ENCODE measurements at regions not wholly inside any gene's neighbourhood (a gene's known extent, or its start where the extent isn't known, plus 50 kb on each side); places are given as distances from the start of the nearest gene placed in this dataset.

- Histone ChIP-seq H3K4me3 (ENCODE audit: low read depth, low read length) (no peak overlapping the region), H3K27ac (ENCODE audit: low read depth, low read length) (no peak overlapping the region), H3K9me3 (ENCODE audit: control insufficient read depth, insufficient read depth, low read length) (no peaks in the 10 kb centered on the region), H3K27me3 (ENCODE audit: control insufficient read depth, insufficient read depth, low read length) (no peaks in the 10 kb centered on the region)
- ChIA-PET CTCF (interaction anchor here (1.2 kb wide), 1 partner anchor 366 kb away, joined by 3 read pairs; no protein-coding TSS in a partner anchor), POLR2A (no interaction called here)
- DNase-seq (ENCODE audit: low read depth, low spot score) = no peak
- TF ChIP-seq, protein P1, sequence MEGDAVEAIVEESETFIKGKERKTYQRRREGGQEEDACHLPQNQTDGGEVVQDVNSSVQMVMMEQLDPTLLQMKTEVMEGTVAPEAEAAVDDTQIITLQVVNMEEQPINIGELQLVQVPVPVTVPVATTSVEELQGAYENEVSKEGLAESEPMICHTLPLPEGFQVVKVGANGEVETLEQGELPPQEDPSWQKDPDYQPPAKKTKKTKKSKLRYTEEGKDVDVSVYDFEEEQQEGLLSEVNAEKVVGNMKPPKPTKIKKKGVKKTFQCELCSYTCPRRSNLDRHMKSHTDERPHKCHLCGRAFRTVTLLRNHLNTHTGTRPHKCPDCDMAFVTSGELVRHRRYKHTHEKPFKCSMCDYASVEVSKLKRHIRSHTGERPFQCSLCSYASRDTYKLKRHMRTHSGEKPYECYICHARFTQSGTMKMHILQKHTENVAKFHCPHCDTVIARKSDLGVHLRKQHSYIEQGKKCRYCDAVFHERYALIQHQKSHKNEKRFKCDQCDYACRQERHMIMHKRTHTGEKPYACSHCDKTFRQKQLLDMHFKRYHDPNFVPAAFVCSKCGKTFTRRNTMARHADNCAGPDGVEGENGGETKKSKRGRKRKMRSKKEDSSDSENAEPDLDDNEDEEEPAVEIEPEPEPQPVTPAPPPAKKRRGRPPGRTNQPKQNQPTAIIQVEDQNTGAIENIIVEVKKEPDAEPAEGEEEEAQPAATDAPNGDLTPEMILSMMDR (IDR thresholded peaks at IDR 0.05; ENCODE audit: low read depth, low read length) = no peak
These were observed 327.3 kb upstream of the CDH6 start for GRCh38 chr5:30866142-30866541.

GRCh38 chr5:30856242-30856641 is 337.2 kb upstream of the CDH6 start:
- no peaks in the 10 kb centered on the region for H3K9me3 ChIP-seq (ENCODE audit: control insufficient read depth, insufficient read depth, low read length)
- no peaks in the 10 kb centered on the region for H3K27me3 ChIP-seq (ENCODE audit: control insufficient read depth, insufficient read depth, low read length)
- CTCF ChIA-PET = no interaction called here
- DNase-seq (ENCODE audit: low read depth, low spot score) = no peak
- TF ChIP-seq, protein P1 (IDR thresholded peaks at IDR 0.05; ENCODE audit: low read depth, low read length) = no peak
- no peak overlapping the region for H3K27ac ChIP-seq (ENCODE audit: low read depth, low read length)
- H3K4me3 ChIP-seq (ENCODE audit: low read depth, low read length) = no peak overlapping the region
- POLR2A ChIA-PET = no interaction called here

DNA sequence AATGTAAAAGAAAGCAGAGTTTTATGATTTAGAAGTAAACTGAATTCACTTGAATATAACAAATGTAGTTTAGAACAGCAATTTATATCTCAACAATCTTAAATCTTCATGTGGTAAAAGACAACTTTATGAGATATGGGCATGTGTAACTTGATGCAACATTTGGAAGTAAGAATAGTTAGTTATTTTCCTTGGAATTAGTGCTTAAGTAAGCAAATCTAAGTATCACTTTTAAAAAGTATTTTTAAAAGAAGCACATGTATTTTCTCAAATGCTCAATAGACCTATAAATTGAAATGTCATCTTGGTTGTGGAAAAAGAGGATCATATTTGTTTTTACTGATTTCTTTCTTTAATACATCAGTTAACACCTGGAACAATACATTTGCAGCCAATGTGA is 340.3 kb upstream of the CDH6 start:
- TF ChIP-seq, protein P1 (IDR thresholded peaks at IDR 0.05; ENCODE audit: low read depth, low read length) = no peak
- no peak for DNase-seq (ENCODE audit: low read depth, low spot score)
- ChIA-PET CTCF (no interaction called here), POLR2A (no interaction called here)
- H3K27me3 ChIP-seq (ENCODE audit: control insufficient read depth, insufficient read depth, low read length) = no peaks in the 10 kb centered on the region
- no peak overlapping the region for H3K27ac ChIP-seq (ENCODE audit: low read depth, low read length)
- no peak overlapping the region for H3K4me3 ChIP-seq (ENCODE audit: low read depth, low read length)
- H3K9me3 ChIP-seq (ENCODE audit: control insufficient read depth, insufficient read depth, low read length) = no peaks in the 10 kb centered on the region

- H3K27me3 ChIP-seq (ENCODE audit: control insufficient read depth, insufficient read depth, low read length) = no peaks in the 10 kb centered on the region
- POLR2A ChIA-PET = no interaction called here
- no peaks in the 10 kb centered on the region for H3K9me3 ChIP-seq (ENCODE audit: control insufficient read depth, insufficient read depth, low read length)
- H3K4me3 ChIP-seq (ENCODE audit: low read depth, low read length) = no peak overlapping the region
- H3K27ac ChIP-seq (ENCODE audit: low read depth, low read length) = no peak overlapping the region
- no peak for DNase-seq (ENCODE audit: low read depth, low spot score)
- CTCF ChIA-PET = no interaction called here
- TF ChIP-seq, protein P1 (IDR thresholded peaks at IDR 0.05; ENCODE audit: low read depth, low read length) = no peak
These were observed 342.6 kb upstream of the CDH6 start for GRCh38 chr5:30850866-30851265.

- TF ChIP-seq, protein P1 (IDR thresholded peaks at IDR 0.05; ENCODE audit: low read depth, low read length) = no peak
- POLR2A ChIA-PET = no interaction called here
- Histone ChIP-seq H3K4me3 (ENCODE audit: low read depth, low read length) (peak overlapping the region; percentile 12; the same call in 1 of the 2 replicates), H3K9me3 (ENCODE audit: control insufficient read depth, insufficient read depth, low read length) (no peaks in the 10 kb centered on the region), H3K27me3 (ENCODE audit: control insufficient read depth, insufficient read depth, low read length) (no peaks in the 10 kb centered on the region), H3K27ac (ENCODE audit: low read depth, low read length) (no peak overlapping the region)
- DNase-seq (ENCODE audit: low read depth, low spot score) = peak; percentile 33
- CTCF ChIA-PET = no interaction called here
These were observed 343.4 kb upstream of the CDH6 start for GRCh38 chr5:30849931-30850710.
